ENCODE measurements at regions not wholly inside any gene's neighbourhood (a gene's known extent, or its start where the extent isn't known, plus 50 kb on each side); places are given as distances from the start of the nearest gene placed in this dataset.

DNA sequence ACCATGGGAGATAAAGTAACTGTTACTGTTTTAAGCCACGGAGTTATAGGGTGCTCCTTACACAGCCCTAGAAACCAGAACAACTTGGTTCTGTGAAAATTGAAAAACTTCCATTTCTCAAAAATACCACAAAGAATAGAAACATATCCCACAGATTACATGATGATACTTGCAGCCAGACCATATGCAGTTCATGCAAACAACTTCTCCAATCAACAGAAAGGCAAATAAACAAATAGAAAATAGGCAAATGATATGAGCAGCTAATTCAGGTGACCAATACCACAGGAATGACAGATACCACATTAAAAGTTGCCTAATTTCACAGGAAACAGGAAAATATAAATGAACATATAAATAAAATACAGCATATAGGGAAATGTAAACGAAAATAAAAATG, 297.5 kb downstream of the HTR7 start:
- TF ChIP-seq EMX1 (CRISPR knock-in tag; IDR thresholded peaks at IDR 0.05) = no peak
- TF ChIP-seq, protein P1, sequence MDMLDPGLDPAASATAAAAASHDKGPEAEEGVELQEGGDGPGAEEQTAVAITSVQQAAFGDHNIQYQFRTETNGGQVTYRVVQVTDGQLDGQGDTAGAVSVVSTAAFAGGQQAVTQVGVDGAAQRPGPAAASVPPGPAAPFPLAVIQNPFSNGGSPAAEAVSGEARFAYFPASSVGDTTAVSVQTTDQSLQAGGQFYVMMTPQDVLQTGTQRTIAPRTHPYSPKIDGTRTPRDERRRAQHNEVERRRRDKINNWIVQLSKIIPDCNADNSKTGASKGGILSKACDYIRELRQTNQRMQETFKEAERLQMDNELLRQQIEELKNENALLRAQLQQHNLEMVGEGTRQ (CRISPR knock-in tag; IDR thresholded peaks at IDR 0.05) = no peak
- TF ChIP-seq SOX15 (CRISPR knock-in tag; IDR thresholded peaks at IDR 0.05) = no peak
- no peak for TF ChIP-seq SP1 (CRISPR knock-in tag; conservative IDR thresholded peaks at IDR 0.05)
- no peak for TF ChIP-seq ZNF396 (CRISPR knock-in tag; IDR thresholded peaks at IDR 0.05; ENCODE audit: borderline replicate concordance)
- TF ChIP-seq PREB (CRISPR knock-in tag; IDR thresholded peaks at IDR 0.05; ENCODE audit: borderline replicate concordance) = no peak
- TF ChIP-seq ZNF317 (CRISPR knock-in tag; IDR thresholded peaks at IDR 0.05; ENCODE audit: borderline replicate concordance, low read depth) = no peak
- TF ChIP-seq CBFB (CRISPR knock-in tag; IDR thresholded peaks at IDR 0.05; ENCODE audit: low read depth) = no peak
- TF ChIP-seq NFYB (CRISPR knock-in tag; conservative IDR thresholded peaks at IDR 0.05; ENCODE audit: low read depth) = no peak
- no peak for TF ChIP-seq CREM (CRISPR knock-in tag; IDR thresholded peaks at IDR 0.05)
- no peak for TF ChIP-seq NR2C2 (CRISPR knock-in tag; IDR thresholded peaks at IDR 0.05)
- TF ChIP-seq ZNF416 (CRISPR knock-in tag; IDR thresholded peaks at IDR 0.05) = no peak
- no peak for TF ChIP-seq ATF3 (CRISPR knock-in tag; conservative IDR thresholded peaks at IDR 0.05)
- TF ChIP-seq ETV6 (CRISPR knock-in tag; IDR thresholded peaks at IDR 0.05) = no peak
- TF ChIP-seq ZBTB21 (CRISPR knock-in tag; IDR thresholded peaks at IDR 0.05; ENCODE audit: borderline replicate concordance) = no peak
- POLR2A ChIA-PET = no interaction called here
- CTCF ChIA-PET = no interaction called here
- Mint-ChIP-seq H3K4me1 (no peaks in the 10 kb centered on the region), H3K27ac (no peak overlapping the region), H3K9me3 (peaks cover 6% of the 10 kb centered on the region), H3K4me3 (no peak overlapping the region), H3K27me3 (ENCODE audit: low read depth) (no peaks in the 10 kb centered on the region), H3K36me3 (no peaks in the 10 kb centered on the region)
- no peak for DNase-seq (ENCODE audit: low spot score)
- no peak for ATAC-seq

- Mint-ChIP-seq H3K9me3 (peaks cover 6% of the 10 kb centered on the region), H3K4me3 (no peak overlapping the region), H3K27ac (no peak overlapping the region), H3K36me3 (no peaks in the 10 kb centered on the region), H3K27me3 (ENCODE audit: low read depth) (no peaks in the 10 kb centered on the region), H3K4me1 (no peaks in the 10 kb centered on the region)
- ATAC-seq = no peak
- DNase-seq (ENCODE audit: low spot score) = no peak
- ChIA-PET POLR2A (no interaction called here), CTCF (no interaction called here)
- TF ChIP-seq ZNF416 (CRISPR knock-in tag; IDR thresholded peaks at IDR 0.05) (no peak), CDX4 (CRISPR knock-in tag; IDR thresholded peaks at IDR 0.05; ENCODE audit: borderline replicate concordance) (no peak), JUN (CRISPR knock-in tag; IDR thresholded peaks at IDR 0.05) (no peak), CREM (CRISPR knock-in tag; IDR thresholded peaks at IDR 0.05) (no peak), NR3C1 (CRISPR knock-in tag; conservative IDR thresholded peaks at IDR 0.05; ENCODE audit: low read depth) (no peak), ZNF281 (CRISPR knock-in tag; IDR thresholded peaks at IDR 0.05) (no peak), ZNF396 (CRISPR knock-in tag; IDR thresholded peaks at IDR 0.05; ENCODE audit: borderline replicate concordance) (no peak), TP53 (CRISPR knock-in tag; IDR thresholded peaks at IDR 0.05) (no peak), FOXP1 (CRISPR knock-in tag; IDR thresholded peaks at IDR 0.05; ENCODE audit: borderline replicate concordance) (no peak), TEAD4 (CRISPR knock-in tag; IDR thresholded peaks at IDR 0.05) (no peak), FOXK1 (CRISPR knock-in tag; IDR thresholded peaks at IDR 0.05) (no peak), ATF3 (CRISPR knock-in tag; conservative IDR thresholded peaks at IDR 0.05) (no peak)
- TF ChIP-seq, protein P2, sequence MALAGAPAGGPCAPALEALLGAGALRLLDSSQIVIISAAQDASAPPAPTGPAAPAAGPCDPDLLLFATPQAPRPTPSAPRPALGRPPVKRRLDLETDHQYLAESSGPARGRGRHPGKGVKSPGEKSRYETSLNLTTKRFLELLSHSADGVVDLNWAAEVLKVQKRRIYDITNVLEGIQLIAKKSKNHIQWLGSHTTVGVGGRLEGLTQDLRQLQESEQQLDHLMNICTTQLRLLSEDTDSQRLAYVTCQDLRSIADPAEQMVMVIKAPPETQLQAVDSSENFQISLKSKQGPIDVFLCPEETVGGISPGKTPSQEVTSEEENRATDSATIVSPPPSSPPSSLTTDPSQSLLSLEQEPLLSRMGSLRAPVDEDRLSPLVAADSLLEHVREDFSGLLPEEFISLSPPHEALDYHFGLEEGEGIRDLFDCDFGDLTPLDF (CRISPR knock-in tag; IDR thresholded peaks at IDR 0.05) = no peak
- TF ChIP-seq, protein P3, sequence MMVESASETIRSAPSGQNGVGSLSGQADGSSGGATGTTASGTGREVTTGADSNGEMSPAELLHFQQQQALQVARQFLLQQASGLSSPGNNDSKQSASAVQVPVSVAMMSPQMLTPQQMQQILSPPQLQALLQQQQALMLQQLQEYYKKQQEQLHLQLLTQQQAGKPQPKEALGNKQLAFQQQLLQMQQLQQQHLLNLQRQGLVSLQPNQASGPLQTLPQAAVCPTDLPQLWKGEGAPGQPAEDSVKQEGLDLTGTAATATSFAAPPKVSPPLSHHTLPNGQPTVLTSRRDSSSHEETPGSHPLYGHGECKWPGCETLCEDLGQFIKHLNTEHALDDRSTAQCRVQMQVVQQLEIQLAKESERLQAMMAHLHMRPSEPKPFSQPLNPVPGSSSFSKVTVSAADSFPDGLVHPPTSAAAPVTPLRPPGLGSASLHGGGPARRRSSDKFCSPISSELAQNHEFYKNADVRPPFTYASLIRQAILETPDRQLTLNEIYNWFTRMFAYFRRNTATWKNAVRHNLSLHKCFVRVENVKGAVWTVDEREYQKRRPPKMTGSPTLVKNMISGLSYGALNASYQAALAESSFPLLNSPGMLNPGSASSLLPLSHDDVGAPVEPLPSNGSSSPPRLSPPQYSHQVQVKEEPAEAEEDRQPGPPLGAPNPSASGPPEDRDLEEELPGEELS (CRISPR knock-in tag; IDR thresholded peaks at IDR 0.05) = no peak
- TF ChIP-seq, protein P4, sequence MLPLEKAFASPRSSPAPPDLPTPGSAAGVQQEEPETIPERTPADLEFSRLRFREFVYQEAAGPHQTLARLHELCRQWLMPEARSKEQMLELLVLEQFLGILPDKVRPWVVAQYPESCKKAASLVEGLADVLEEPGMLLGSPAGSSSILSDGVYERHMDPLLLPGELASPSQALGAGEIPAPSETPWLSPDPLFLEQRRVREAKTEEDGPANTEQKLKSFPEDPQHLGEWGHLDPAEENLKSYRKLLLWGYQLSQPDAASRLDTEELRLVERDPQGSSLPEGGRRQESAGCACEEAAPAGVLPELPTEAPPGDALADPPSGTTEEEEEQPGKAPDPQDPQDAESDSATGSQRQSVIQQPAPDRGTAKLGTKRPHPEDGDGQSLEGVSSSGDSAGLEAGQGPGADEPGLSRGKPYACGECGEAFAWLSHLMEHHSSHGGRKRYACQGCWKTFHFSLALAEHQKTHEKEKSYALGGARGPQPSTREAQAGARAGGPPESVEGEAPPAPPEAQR (CRISPR knock-in tag; IDR thresholded peaks at IDR 0.05) = no peak
Measured at GRCh38 chr10:90561666-90562065, 296.2 kb downstream of the HTR7 start.

Data from WTC11 (cell line).